H9 (cell line): ENCODE measurements at regions not wholly inside any gene's neighbourhood (a gene's known extent, or its start where the extent isn't known, plus 50 kb on each side); places are given as distances from the start of the nearest gene placed in this dataset.

Source experiments
- DNase-seq: peaks from one replicate; pipeline ENCODE4 v3.0.0-alpha.2; 2017
- H2AFZ ChIP-seq: one replicate; pipeline ENCODE4 v1.6.1; 2013; ENCODE audit warnings: mild to moderate bottlenecking, low read length, control low read depth, moderate library complexity
- H2AK5ac ChIP-seq: 2 replicates; pipeline ENCODE4 v1.6.1; 2013; ENCODE audit warnings: low read length, control low read depth, mixed read lengths; ENCODE audit not compliant: insufficient read length
- H2BK120ac ChIP-seq: one replicate; pipeline ENCODE4 v1.6.1; 2013; ENCODE audit warnings: low read depth, mild to moderate bottlenecking, low read length, control low read depth, inconsistent platforms; ENCODE audit not compliant: poor library complexity, severe bottlenecking
- H2BK12ac ChIP-seq: 2 replicates; pipeline ENCODE4 v1.6.1; 2013; ENCODE audit warnings: low read length, control low read depth, mixed read lengths, low read depth; ENCODE audit not compliant: insufficient read length
- H2BK15ac ChIP-seq: 2 replicates; pipeline ENCODE4 v1.6.1; 2013; ENCODE audit warnings: low read depth, low read length, control low read depth
- H2BK20ac ChIP-seq: one replicate; pipeline ENCODE4 v1.6.1; 2013; ENCODE audit warnings: low read depth, mild to moderate bottlenecking, low read length, control low read depth, inconsistent platforms; ENCODE audit not compliant: poor library complexity, severe bottlenecking
- H2BK5ac ChIP-seq: 2 replicates; pipeline ENCODE4 v1.6.1; 2013; ENCODE audit warnings: low read length, control low read depth, mixed read lengths; ENCODE audit not compliant: insufficient read length
- H3K14ac ChIP-seq: 2 replicates; pipeline ENCODE4 v1.6.1; 2013; ENCODE audit warnings: low read length, control low read depth; ENCODE audit not compliant: insufficient read depth
- H3K18ac ChIP-seq: 2 replicates; pipeline ENCODE4 v1.6.1; 2013; ENCODE audit warnings: low read depth, mild to moderate bottlenecking, mixed read lengths, low read length, control low read depth; ENCODE audit not compliant: insufficient read length
- H3K23ac ChIP-seq: 2 replicates; pipeline ENCODE4 v1.6.1; 2013; ENCODE audit warnings: low read length, control low read depth, mixed read lengths, low read depth; ENCODE audit not compliant: insufficient read length
- H3K23me2 ChIP-seq: 2 replicates; pipeline ENCODE4 v1.6.1; 2013; ENCODE audit warnings: low read depth, mild to moderate bottlenecking, mixed read lengths, low read length, control low read depth; ENCODE audit not compliant: insufficient read length, poor library complexity, severe bottlenecking
- H3K27ac ChIP-seq: 2 replicates; pipeline ENCODE4 v1.5.1; 2013; ENCODE audit warnings: low read length, control low read depth, mixed read lengths, low read depth; ENCODE audit not compliant: insufficient read length
- H3K27me3 ChIP-seq: 2 replicates; pipeline ENCODE4 v1.6.1; 2013; ENCODE audit warnings: low read length, control low read depth, inconsistent platforms; ENCODE audit not compliant: insufficient read depth
- H3K4ac ChIP-seq: 2 replicates; pipeline ENCODE4 v1.6.1; 2013; ENCODE audit warnings: low read depth, mild to moderate bottlenecking, control low read depth, inconsistent platforms, low read length, moderate library complexity
- H3K4me1 ChIP-seq: 2 replicates; pipeline ENCODE4 v1.6.1; 2013; ENCODE audit warnings: low read length, control low read depth, inconsistent platforms; ENCODE audit not compliant: insufficient read depth
- H3K4me2 ChIP-seq: 2 replicates; pipeline ENCODE4 v1.6.1; 2013; ENCODE audit warnings: low read length, control low read depth, mixed read lengths; ENCODE audit not compliant: insufficient read length, insufficient read depth
- H3K56ac ChIP-seq: 2 replicates; pipeline ENCODE4 v1.6.1; 2013; ENCODE audit warnings: low read depth, mild to moderate bottlenecking, mixed read lengths, low read length, control low read depth; ENCODE audit not compliant: insufficient read length
- H3K79me1 ChIP-seq: 2 replicates; pipeline ENCODE4 v1.6.1; 2013; ENCODE audit warnings: low read depth, mild to moderate bottlenecking, moderate library complexity, low read length, control low read depth, inconsistent platforms; ENCODE audit not compliant: insufficient read depth, poor library complexity, severe bottlenecking
- H3K79me2 ChIP-seq: 2 replicates; pipeline ENCODE4 v1.6.1; 2013; ENCODE audit warnings: low read length, control low read depth, inconsistent platforms; ENCODE audit not compliant: insufficient read depth
- H3K9ac ChIP-seq: 2 replicates; pipeline ENCODE4 v1.6.1; 2013; ENCODE audit warnings: low read length, control low read depth, mixed read lengths; ENCODE audit not compliant: insufficient read length; ENCODE audit errors: extremely low read depth
- H3K9me3 ChIP-seq: one replicate; pipeline ENCODE4 v1.6.1; 2013; ENCODE audit warnings: low read depth, low read length, inconsistent platforms; ENCODE audit not compliant: control insufficient read depth
- H3T11ph ChIP-seq: one replicate; pipeline ENCODE4 v1.6.1; 2013; ENCODE audit warnings: mild to moderate bottlenecking, low read length, control low read depth, inconsistent platforms
- H4K20me1 ChIP-seq: one replicate; pipeline ENCODE4 v1.6.1; 2013; ENCODE audit not compliant: control insufficient read depth, insufficient read length, insufficient read depth
- H4K5ac ChIP-seq: 2 replicates; pipeline ENCODE4 v1.6.1; 2013; ENCODE audit warnings: low read depth, mild to moderate bottlenecking, mixed read lengths, low read length, control low read depth; ENCODE audit not compliant: insufficient read length
- H4K8ac ChIP-seq: replicated peaks from 2 replicates; pipeline ENCODE4 v1.6.1; 2013; ENCODE audit warnings: low read length, control low read depth, mixed read lengths, low read depth; ENCODE audit not compliant: insufficient read length
- H4K91ac ChIP-seq: 2 replicates; pipeline ENCODE4 v1.6.1; 2013; ENCODE audit warnings: low read depth, mild to moderate bottlenecking, moderate library complexity, mixed read lengths, low read length, control low read depth; ENCODE audit not compliant: insufficient read length
- H3K27ac Mint-ChIP-seq, 3 experiments: 2 replicates in 2 of 3; 3 replicates in 1 of 3; pipeline ENCODE4 v1.8.0; 2020 to 2021; ENCODE audit warnings: mixed read lengths in 3 of 3, mild to moderate bottlenecking in 1 of 3, moderate library complexity in 1 of 3
- H3K27me3 Mint-ChIP-seq: 2 replicates; pipeline ENCODE4 v1.8.0; 2021; ENCODE audit warnings: low read depth, mild to moderate bottlenecking, moderate library complexity, mixed read lengths
- H3K36me3 Mint-ChIP-seq, 3 experiments: 2 replicates in 2 of 3; 3 replicates in 1 of 3; pipeline ENCODE4 v1.8.0; 2020 to 2021; ENCODE audit warnings: low read depth in 3 of 3, mixed read lengths in 3 of 3; ENCODE audit not compliant: insufficient read depth in 1 of 3
- H3K4me1 Mint-ChIP-seq, 2 experiments: 2 replicates each; pipeline ENCODE4 v1.8.0; 2020; ENCODE audit warnings: mixed read lengths in 2 of 2
- H3K4me3 Mint-ChIP-seq, 2 experiments: 2 replicates in 1 of 2; 3 replicates in 1 of 2; pipeline ENCODE4 v1.8.0; 2020 to 2021; ENCODE audit warnings: mild to moderate bottlenecking in 2 of 2, mixed read lengths in 2 of 2, moderate library complexity in 1 of 2
- H3K9me3 Mint-ChIP-seq, 2 experiments: 2 replicates in 1 of 2; 3 replicates in 1 of 2; pipeline ENCODE4 v1.8.0; 2020; ENCODE audit warnings: mild to moderate bottlenecking in 2 of 2, mixed read lengths in 2 of 2, moderate library complexity in 1 of 2
- CTCF ChIP-seq: fragments of 200-600 bp; sonication (generic); conservative IDR thresholded peaks from 3 replicates; pipeline ENCODE4 v1.8.0; 2021; ENCODE audit warnings: antibody characterized with exemption, mild to moderate bottlenecking
- WGBS: extraction: QIAGEN DNeasy Blood & Tissue Kit; methylation state at CpG from one replicate; pipeline ENCODE4 v1.1.7; 2013; ENCODE audit warnings: missing lambda C conversion rate, low lambda C conversion rate, mixed read lengths; ENCODE audit not compliant: insufficient read length; ENCODE audit errors: extremely low coverage; 5-methylcytosine and 5-hydroxymethylcytosine counted together

GRCh38 chr5:34510002-34510401, 146.1 kb upstream of the RAI14 start:
- Histone ChIP-seq H3K9me3 (no peaks in the 10 kb centered on the region), H3K9ac (no peak overlapping the region), H2BK5ac (no peak overlapping the region), H3K14ac (no peak overlapping the region), H3K56ac (no peak overlapping the region), H3K79me2 (no peaks in the 10 kb centered on the region), H2BK20ac (no peak overlapping the region), H3K79me1 (no peaks in the 10 kb centered on the region), H3K23ac (no peak overlapping the region), H4K8ac (no peak overlapping the region), H3K4ac (no peak overlapping the region), H3K4me1 (peaks cover 4% of the 10 kb centered on the region; the same call in 1 of the 2 replicates), H3K18ac (no peak overlapping the region), H3K27me3 (no peaks in the 10 kb centered on the region), H2BK12ac (no peak overlapping the region), H3K23me2 (no peaks in the 10 kb centered on the region), H3T11ph (no peak overlapping the region), H2BK120ac (no peak overlapping the region), H3K27ac (no peak overlapping the region), H4K91ac (no peak overlapping the region), H4K20me1 (no peaks in the 10 kb centered on the region), H2AFZ (no peak overlapping the region), H2AK5ac (no peak overlapping the region), H2BK15ac (no peak overlapping the region), H3K4me2 (no peak overlapping the region), H4K5ac (no peak overlapping the region)
- Mint-ChIP-seq H3K4me3 (no peak overlapping the region), H3K9me3 (no peaks in the 10 kb centered on the region), H3K27me3 (no peaks in the 10 kb centered on the region), H3K27ac (peak overlapping the region in 1 of 3 experiments; percentile 9; a peak in 1 of 7 replicates), H3K36me3 (no peaks in the 10 kb centered on the region; a peak in 1 of 7 replicates), H3K4me1 (peaks cover 19 to 24% of the 10 kb centered on the region in 2 experiments)
- WGBS = no CpG with 5 or more reads among the region's 5 CpGs
- DNase-seq = no peak
- no peak for TF ChIP-seq CTCF
